GM21360 (cell line): ENCODE measurements at regions not wholly inside any gene's neighbourhood (a gene's known extent, or its start where the extent isn't known, plus 50 kb on each side); places are given as distances from the start of the nearest gene placed in this dataset.
"Not testable (repeated sequence)": the region's sequence is repeated elsewhere in the genome, so short reads cannot be mapped to it uniquely, and the experiment has no call there.

Source experiments
- ATAC-seq: cut with Tn5 transposase; IDR thresholded peaks from one replicate; pipeline ENCODE4 v1.9.1; 2021; ENCODE audit warnings: mild to moderate bottlenecking, moderate library complexity; ENCODE audit not compliant: unreplicated experiment

- ATAC-seq = no peak
Observed at GRCh38 chr5:83810511-83810910, 89.9 kb upstream of the HAPLN1 start.

DNA sequence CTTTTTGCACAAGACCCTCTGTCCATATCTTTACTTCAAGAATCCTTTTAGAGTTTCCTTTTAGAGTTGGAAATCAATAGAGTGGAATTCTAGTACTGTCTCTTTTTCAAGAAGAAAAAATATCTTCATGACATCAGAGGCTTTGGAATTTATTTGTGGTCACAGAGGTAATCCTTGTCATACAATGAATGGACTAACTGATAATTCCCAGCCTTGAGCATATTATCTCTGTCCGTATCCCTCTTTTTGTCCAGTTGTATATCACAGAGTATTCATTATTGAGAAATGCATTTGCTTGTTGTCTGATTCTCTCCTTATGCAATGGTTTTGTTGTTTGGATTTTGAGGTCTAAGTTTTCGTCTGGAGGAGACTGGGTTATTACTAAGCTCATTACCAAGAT is 82.0 kb upstream of the HAPLN1 start:
- no peak for ATAC-seq

GRCh38 chr5:83800201-83800600 is 79.5 kb upstream of the HAPLN1 start:
- no peak for ATAC-seq

DNA sequence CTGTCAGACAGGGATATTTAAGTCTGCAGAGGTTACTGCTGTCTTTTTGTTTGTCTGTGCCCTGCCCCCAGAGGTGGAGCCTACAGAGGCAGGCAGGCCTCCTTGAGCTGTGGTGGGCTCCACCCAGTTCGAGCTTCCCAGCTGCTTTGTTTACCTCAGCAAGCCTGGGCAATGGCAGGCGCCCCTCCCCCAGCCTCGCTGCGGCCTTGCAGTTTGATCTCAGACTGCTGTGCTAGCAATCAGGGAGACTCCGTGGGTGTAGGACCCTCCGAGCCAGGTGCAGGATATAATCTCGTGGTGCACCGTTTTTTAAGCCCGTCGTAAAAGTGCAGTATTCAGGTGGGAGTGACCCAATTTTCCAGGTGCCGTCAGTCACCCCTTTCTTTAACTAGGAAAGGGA is 78.4 kb upstream of the HAPLN1 start:
- not testable (repeated sequence) for ATAC-seq

- no peak for ATAC-seq
Observed at GRCh38 chr5:83789371-83789770, 68.7 kb upstream of the HAPLN1 start.

- ATAC-seq = no peak
Observed at GRCh38 chr5:83787631-83788030, 67.0 kb upstream of the HAPLN1 start.

- no peak for ATAC-seq
Observed at GRCh38 chr5:83785176-83785668, 64.6 kb upstream of the HAPLN1 start.

DNA sequence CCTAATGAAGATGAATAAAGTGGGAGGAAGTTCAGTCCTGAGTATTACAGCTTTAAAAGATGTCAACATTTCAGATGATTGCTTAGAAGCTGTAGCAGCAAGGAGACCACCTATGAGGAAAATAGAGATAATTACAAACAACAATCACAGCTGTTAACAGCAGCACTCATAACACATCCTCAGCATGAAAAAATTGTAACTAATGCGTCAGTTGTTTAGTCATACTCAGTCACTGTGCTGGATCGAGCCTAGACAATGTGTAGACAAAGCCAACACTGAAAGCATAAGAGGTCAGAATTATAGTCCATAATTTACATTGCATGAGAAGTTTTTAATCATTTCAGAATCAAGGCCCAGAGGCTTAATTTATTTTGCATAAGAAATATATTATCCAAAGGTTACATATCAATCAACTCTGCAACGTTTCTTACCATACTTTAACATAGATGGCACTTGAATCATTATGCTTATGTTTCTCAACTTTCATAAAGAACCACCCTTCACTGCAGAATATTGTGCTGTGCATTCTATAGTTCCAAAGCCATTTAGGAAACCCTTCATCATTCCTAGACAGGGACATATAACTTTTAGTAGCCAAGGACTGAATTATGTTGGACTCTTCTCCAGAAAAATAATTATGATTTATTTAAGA is 60.2 kb upstream of the HAPLN1 start:
- ATAC-seq = no peak

GRCh38 chr5:83777856-83778255 is 57.2 kb upstream of the HAPLN1 start:
- no peak for ATAC-seq

GRCh38 chr5:83776437-83777031 is 55.9 kb upstream of the HAPLN1 start:
- ATAC-seq = no peak
